ENCODE measurements at regions not wholly inside any gene's neighbourhood (a gene's known extent, or its start where the extent isn't known, plus 50 kb on each side); places are given as distances from the start of the nearest gene placed in this dataset.

DNA sequence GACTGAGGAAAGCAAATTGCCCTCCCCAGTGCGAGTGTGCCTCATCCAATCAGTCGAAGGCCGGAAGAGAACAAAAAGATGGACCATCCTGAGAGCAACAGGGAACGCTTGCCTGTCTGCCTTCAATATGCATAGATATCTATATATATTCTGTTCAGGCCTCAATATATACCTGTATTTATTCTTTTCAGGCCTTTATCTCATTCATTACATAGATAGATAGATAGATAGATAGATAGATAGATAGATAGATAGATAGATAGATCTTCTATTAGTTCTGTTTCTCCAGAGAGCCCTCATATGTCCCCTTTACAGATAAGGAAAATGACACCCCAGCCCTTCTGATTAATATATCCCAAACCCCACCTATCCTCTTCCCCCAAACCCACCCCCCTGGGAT is 55.1 kb upstream of the LMO2 start:
- TF ChIP-seq POLR2AphosphoS5 (IDR thresholded peaks at IDR 0.05; ENCODE audit: borderline replicate concordance, low read depth, low read length) (no peak), EZH2 (IDR thresholded peaks at IDR 0.05) (no peak)
